Upper lobe of left lung (tissue), 6 donors: ENCODE measurements at regions not wholly inside any gene's neighbourhood (a gene's known extent, or its start where the extent isn't known, plus 50 kb on each side); places are given as distances from the start of the nearest gene placed in this dataset.

Source experiments
- ATAC-seq, 2 donors: fragments of 200-7000 bp; cut with Tn5 transposase; one replicate each; pipeline ENCODE4 v1.9.1; 2022; ENCODE audit warnings: mild to moderate bottlenecking in 2 of 2, moderate library complexity in 2 of 2; ENCODE audit not compliant: low FRiP score in 2 of 2
- DNase-seq, 2 donors: peaks; one replicate each; pipeline ENCODE4 v3.0.0-alpha.2; 2019 to 2020
- H3K27ac ChIP-seq, 4 donors: fragments of 200-600 bp; sonication (generic); one replicate each; pipeline ENCODE4 v1.5.1; 2016 to 2019
- H3K27me3 ChIP-seq, 4 donors: fragments of 200-600 bp; sonication (generic); one replicate each; pipeline ENCODE4 v1.5.1; 2017 to 2019
- H3K36me3 ChIP-seq, 4 donors: fragments of 200-600 bp; sonication (generic); one replicate each; pipeline ENCODE4 v1.5.1; 2016 to 2019
- H3K4me1 ChIP-seq, 4 donors: fragments of 200-600 bp; sonication (generic); one replicate each; pipeline ENCODE4 v1.5.1; 2018 to 2019
- H3K4me3 ChIP-seq, 4 donors: fragments of 200-600 bp; sonication (generic); one replicate each; pipeline ENCODE4 v1.5.1; 2017 to 2019; ENCODE audit warnings: mild to moderate bottlenecking in 2 of 4, moderate library complexity in 1 of 4
- H3K9me3 ChIP-seq, 4 donors: fragments of 200-600 bp; sonication (generic); one replicate each; pipeline ENCODE4 v1.5.1; 2018 to 2019
- EP300 ChIP-seq, 4 donors: sonication (generic); formaldehyde crosslinking; IDR thresholded peaks; one replicate each; pipeline ENCODE4 v1.5.1; 2017; ENCODE audit warnings: antibody characterized with exemption in 4 of 4, control low read depth in 2 of 4
- POLR2A ChIP-seq, 4 donors: fragments of 450-650 bp; IDR thresholded peaks; one replicate each; pipeline ENCODE4 v1.5.1; 2016 to 2017; ENCODE audit warnings: antibody characterized with exemption in 4 of 4, mild to moderate bottlenecking in 2 of 4
- POLR2AphosphoS5 ChIP-seq, 2 donors: sonication (generic); formaldehyde crosslinking; IDR thresholded peaks; one replicate each; pipeline ENCODE4 v1.5.1; 2017; ENCODE audit warnings: antibody characterized with exemption in 2 of 2
- WGBS, 2 donors: methylation state at CpG; one replicate each; pipeline ENCODE4 v1.1.5; 2017 to 2018; 5-methylcytosine and 5-hydroxymethylcytosine counted together
- TF ChIP-seq, protein P1 (sequence below), 6 experiments: fragments of 450-650 bp in 4 of 6; fragments of 200-600 bp in 2 of 6; sonication (generic) in 2 of 6; IDR thresholded peaks; one replicate each; pipeline ENCODE4 v1.5.1; 2016 to 2019; ENCODE audit warnings: antibody characterized with exemption in 6 of 6
- donor health status: DM: no; HTN: no; CAD: no; lungs with moderate emphysema.
- donor health status: DM: no; HTN: yes; CAD: no; lungs with severe emphysema.

DNA sequence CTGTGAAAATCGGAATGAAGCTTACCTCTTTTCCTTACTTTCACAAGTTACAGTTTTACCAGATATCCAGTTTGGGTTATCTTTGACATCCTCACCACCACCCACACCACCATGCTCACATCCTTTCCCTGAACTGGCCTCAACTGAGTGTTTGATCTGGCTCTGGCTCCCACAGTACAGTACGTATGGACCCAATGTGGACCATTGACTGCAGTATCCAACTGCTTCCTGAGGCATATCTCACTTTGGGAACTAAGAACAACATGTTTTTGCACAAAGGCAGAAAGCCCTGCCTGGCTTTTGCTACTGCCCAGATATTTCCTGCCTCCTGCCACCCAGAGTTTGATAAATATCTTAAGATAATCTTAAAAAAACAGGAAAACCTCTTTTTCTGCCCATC lies 1232.0 kb upstream of the CDH18 start:
- WGBS, 2 donors: 54 to 59% methylated on average over 2 of the region's 2 CpGs
- no peaks in the 10 kb centered on the region for H3K9me3 ChIP-seq
- TF ChIP-seq, protein P1, sequence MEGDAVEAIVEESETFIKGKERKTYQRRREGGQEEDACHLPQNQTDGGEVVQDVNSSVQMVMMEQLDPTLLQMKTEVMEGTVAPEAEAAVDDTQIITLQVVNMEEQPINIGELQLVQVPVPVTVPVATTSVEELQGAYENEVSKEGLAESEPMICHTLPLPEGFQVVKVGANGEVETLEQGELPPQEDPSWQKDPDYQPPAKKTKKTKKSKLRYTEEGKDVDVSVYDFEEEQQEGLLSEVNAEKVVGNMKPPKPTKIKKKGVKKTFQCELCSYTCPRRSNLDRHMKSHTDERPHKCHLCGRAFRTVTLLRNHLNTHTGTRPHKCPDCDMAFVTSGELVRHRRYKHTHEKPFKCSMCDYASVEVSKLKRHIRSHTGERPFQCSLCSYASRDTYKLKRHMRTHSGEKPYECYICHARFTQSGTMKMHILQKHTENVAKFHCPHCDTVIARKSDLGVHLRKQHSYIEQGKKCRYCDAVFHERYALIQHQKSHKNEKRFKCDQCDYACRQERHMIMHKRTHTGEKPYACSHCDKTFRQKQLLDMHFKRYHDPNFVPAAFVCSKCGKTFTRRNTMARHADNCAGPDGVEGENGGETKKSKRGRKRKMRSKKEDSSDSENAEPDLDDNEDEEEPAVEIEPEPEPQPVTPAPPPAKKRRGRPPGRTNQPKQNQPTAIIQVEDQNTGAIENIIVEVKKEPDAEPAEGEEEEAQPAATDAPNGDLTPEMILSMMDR (IDR thresholded peaks at IDR 0.05): no peak
- TF ChIP-seq EP300 (IDR thresholded peaks at IDR 0.05) (no peak), POLR2A (IDR thresholded peaks at IDR 0.05) (no peak), POLR2AphosphoS5 (IDR thresholded peaks at IDR 0.05) (no peak)
- H3K27me3 ChIP-seq: no peaks in the 10 kb centered on the region
- ATAC-seq (no peak), DNase-seq (no peak)
- H3K4me1 ChIP-seq: no peaks in the 10 kb centered on the region
- no peaks in the 10 kb centered on the region for H3K36me3 ChIP-seq
- no peak overlapping the region for H3K27ac ChIP-seq
- H3K4me3 ChIP-seq: no peak overlapping the region

DNA sequence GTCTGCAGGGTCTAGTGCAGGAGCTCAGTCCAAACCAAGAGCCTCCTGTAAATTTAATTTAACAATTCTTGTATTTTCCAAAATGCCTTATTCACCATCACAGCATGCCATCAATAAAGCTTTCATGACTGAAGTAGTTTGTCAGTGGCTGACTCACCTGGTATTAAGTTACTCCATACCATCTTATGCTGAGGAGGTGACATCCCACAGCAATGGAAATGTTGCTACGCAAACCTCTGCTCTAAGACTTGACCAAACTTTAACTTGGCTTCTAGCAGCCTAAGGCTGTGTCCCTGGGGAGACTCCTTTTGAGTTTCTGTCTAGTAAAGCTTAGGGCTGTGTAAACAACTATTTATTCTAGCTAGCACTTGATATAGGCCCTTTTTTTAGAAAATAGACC lies 1231.3 kb upstream of the CDH18 start:
- Histone ChIP-seq H3K27ac (no peak overlapping the region), H3K4me1 (no peaks in the 10 kb centered on the region), H3K27me3 (no peaks in the 10 kb centered on the region), H3K9me3 (no peaks in the 10 kb centered on the region), H3K36me3 (no peaks in the 10 kb centered on the region), H3K4me3 (no peak overlapping the region)
- no peak for DNase-seq
- no peak for ATAC-seq
- TF ChIP-seq POLR2A (IDR thresholded peaks at IDR 0.05) (no peak), EP300 (IDR thresholded peaks at IDR 0.05) (no peak), POLR2AphosphoS5 (IDR thresholded peaks at IDR 0.05) (no peak)
- TF ChIP-seq, protein P1 (IDR thresholded peaks at IDR 0.05): no peak
- WGBS, 2 donors: 100% methylated on average over 1 of the region's 1 CpG

DNA sequence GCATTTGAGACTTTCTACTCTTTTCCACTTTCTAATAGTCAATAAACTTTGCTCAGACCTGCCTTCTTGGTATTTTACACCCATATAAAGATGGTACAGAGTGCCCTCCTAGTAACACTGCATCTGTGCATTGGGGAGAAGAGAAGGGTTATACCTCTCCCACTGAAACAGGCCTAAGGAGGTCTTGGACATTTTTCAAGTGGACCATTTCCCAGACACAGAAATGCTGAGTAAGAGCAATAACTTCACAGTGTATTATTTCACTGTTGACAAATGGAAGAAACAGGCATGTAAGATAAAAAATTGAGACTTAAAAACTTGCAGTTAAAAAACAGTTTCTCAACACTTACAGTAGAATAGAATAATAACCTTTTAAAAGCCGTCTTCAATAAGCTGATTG lies 1224.0 kb upstream of the CDH18 start:
- Histone ChIP-seq H3K36me3 (no peaks in the 10 kb centered on the region), H3K27me3 (no peaks in the 10 kb centered on the region), H3K27ac (no peak overlapping the region), H3K9me3 (no peaks in the 10 kb centered on the region), H3K4me3 (no peak overlapping the region), H3K4me1 (no peaks in the 10 kb centered on the region)
- TF ChIP-seq POLR2A (IDR thresholded peaks at IDR 0.05) (no peak), POLR2AphosphoS5 (IDR thresholded peaks at IDR 0.05) (no peak), EP300 (IDR thresholded peaks at IDR 0.05) (no peak)
- TF ChIP-seq, protein P1 (IDR thresholded peaks at IDR 0.05): no peak
- no peak for ATAC-seq
- no peak for DNase-seq
- 64 to 80% methylated on average over 1 of the region's 1 CpG for WGBS, 2 donors

DNA sequence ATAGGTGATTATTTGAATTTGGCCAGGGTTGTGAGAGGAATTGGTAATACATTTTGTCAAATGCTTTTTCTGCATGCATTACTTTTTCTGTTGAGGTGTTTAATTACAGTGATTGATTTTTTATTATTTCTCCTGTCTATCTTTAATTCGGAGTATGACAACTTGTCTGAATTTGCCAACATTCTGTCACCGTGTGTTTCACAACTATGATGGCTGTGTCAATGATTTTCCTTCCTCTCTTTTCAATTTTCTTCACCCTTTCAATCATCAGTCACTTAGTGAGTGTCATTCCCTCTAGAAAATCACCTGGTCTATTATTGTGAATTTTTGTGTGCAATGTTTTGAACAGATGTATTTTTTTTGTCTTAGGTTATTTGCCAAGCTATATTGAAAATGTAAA lies 1221.4 kb upstream of the CDH18 start:
- no peak for DNase-seq
- Histone ChIP-seq H3K27me3 (no peaks in the 10 kb centered on the region), H3K9me3 (no peaks in the 10 kb centered on the region), H3K36me3 (no peaks in the 10 kb centered on the region), H3K4me3 (no peak overlapping the region), H3K27ac (no peak overlapping the region), H3K4me1 (no peaks in the 10 kb centered on the region)
- TF ChIP-seq, protein P1 (IDR thresholded peaks at IDR 0.05): no peak
- TF ChIP-seq EP300 (IDR thresholded peaks at IDR 0.05) (no peak), POLR2A (IDR thresholded peaks at IDR 0.05) (no peak), POLR2AphosphoS5 (IDR thresholded peaks at IDR 0.05) (no peak)
- WGBS, 2 donors: 74 to 85% methylated on average over 2 of the region's 2 CpGs
- no peak for ATAC-seq

GRCh38 chr5:21199087-21199486 lies 1211.1 kb upstream of the CDH18 start:
- no peaks in the 10 kb centered on the region for H3K27me3 ChIP-seq
- no peak for ATAC-seq
- no peak overlapping the region for H3K4me3 ChIP-seq
- WGBS, 2 donors: 45 to 66% methylated on average over 2 of the region's 2 CpGs
- no peaks in the 10 kb centered on the region for H3K36me3 ChIP-seq
- no peak for DNase-seq
- H3K27ac ChIP-seq: no peak overlapping the region
- no peaks in the 10 kb centered on the region for H3K9me3 ChIP-seq
- no peak for TF ChIP-seq EP300 (IDR thresholded peaks at IDR 0.05)
- no peak for TF ChIP-seq POLR2AphosphoS5 (IDR thresholded peaks at IDR 0.05)
- no peak for TF ChIP-seq POLR2A (IDR thresholded peaks at IDR 0.05)
- TF ChIP-seq, protein P1 (IDR thresholded peaks at IDR 0.05): no peak
- no peaks in the 10 kb centered on the region for H3K4me1 ChIP-seq
